Esophagus squamous epithelium (tissue), 4 donors: ENCODE measurements at regions not wholly inside any gene's neighbourhood (a gene's known extent, or its start where the extent isn't known, plus 50 kb on each side); places are given as distances from the start of the nearest gene placed in this dataset.

Experiments used
- CTCF ChIP-seq, 6 experiments: fragments of 450-650 bp in 4 of 6; fragments of 200-600 bp in 2 of 6; sonication (generic) in 2 of 6; IDR thresholded peaks; one replicate each; pipeline ENCODE4 v1.5.1; 2016 to 2019; ENCODE audit warnings: antibody characterized with exemption in 6 of 6, mild to moderate bottlenecking in 4 of 6, moderate library complexity in 4 of 6
- POLR2A ChIP-seq, 4 donors: fragments of 450-650 bp; IDR thresholded peaks; one replicate each; pipeline ENCODE4 v1.6.1; 2017; ENCODE audit warnings: antibody characterized with exemption in 4 of 4, mild to moderate bottlenecking in 4 of 4, moderate library complexity in 3 of 4

DNA sequence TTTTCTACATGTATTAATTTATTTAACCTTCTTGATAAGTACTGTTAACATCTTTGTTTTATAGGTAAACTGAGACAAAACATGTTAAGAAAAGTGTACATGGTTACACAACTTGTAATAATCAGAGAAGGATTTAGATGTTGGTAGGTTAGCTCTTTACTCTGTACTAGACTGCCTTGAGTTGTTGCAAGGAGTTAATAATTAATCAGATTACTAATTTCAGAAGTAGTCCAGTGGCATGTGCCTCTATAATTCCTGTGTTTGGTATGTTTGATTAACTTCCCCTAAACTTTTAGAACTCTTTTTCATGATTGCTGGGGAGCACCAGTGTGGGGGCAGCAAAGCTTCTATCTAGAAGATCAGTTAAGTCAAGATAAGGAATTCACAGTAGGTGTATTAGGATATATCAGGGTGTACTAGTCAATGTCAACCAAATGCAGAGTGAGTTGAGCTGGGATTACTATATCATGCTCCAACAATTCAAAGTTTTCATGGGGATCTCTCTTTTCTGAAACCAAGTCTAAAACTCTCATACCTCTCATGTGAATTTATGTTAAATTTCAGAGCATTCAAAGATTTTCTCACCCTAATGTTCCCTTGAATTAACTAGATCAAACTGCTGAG is 129.7 kb upstream of the AHI1 start:
- TF ChIP-seq CTCF (IDR thresholded peaks at IDR 0.05), result no peak
- TF ChIP-seq POLR2A (IDR thresholded peaks at IDR 0.05), result no peak
